Mesothelial cell of epicardium (in vitro differentiated cells): ENCODE measurements at regions not wholly inside any gene's neighbourhood (a gene's known extent, or its start where the extent isn't known, plus 50 kb on each side); places are given as distances from the start of the nearest gene placed in this dataset.
A peak's percentile ranks its signal among the peaks of the same experiment; 100 is the strongest.
"Not testable (repeated sequence)": the region's sequence is repeated elsewhere in the genome, so short reads cannot be mapped to it uniquely, and the experiment has no call there.

ENCODE experiments used
- DNase-seq, 2 experiments: peaks; one replicate each; pipeline ENCODE4 v3.0.0; 2021; ENCODE audit warnings: low spot score in 2 of 2; ENCODE audit not compliant: unreplicated experiment in 2 of 2
- H3K27ac Mint-ChIP-seq: 2 replicates; pipeline ENCODE4 v1.8.0; 2021; ENCODE audit warnings: mixed read lengths
- H3K27me3 Mint-ChIP-seq: 2 replicates; pipeline ENCODE4 v1.8.0; 2021; ENCODE audit warnings: low read depth, mixed read lengths
- H3K36me3 Mint-ChIP-seq: 2 replicates; pipeline ENCODE4 v1.8.0; 2021; ENCODE audit warnings: mixed read lengths
- H3K4me1 Mint-ChIP-seq: 2 replicates; pipeline ENCODE4 v1.8.0; 2021; ENCODE audit warnings: mixed read lengths
- H3K4me3 Mint-ChIP-seq: 2 replicates; pipeline ENCODE4 v1.8.0; 2021; ENCODE audit warnings: mild to moderate bottlenecking, moderate library complexity, mixed read lengths
- H3K9me3 Mint-ChIP-seq: 2 replicates; pipeline ENCODE4 v1.8.0; 2021; ENCODE audit warnings: mixed read lengths
- CTCF ChIP-seq: fragments of 200-600 bp; sonication (generic); IDR thresholded peaks from one replicate; pipeline ENCODE4 v1.5.0; 2021; ENCODE audit warnings: antibody characterized with exemption; ENCODE audit not compliant: unreplicated experiment

- no peak overlapping the region for H3K27ac Mint-ChIP-seq
- peaks cover 50% of the 10 kb centered on the region for H3K27me3 Mint-ChIP-seq
- H3K4me3 Mint-ChIP-seq, result no peak overlapping the region
- no peaks in the 10 kb centered on the region for H3K36me3 Mint-ChIP-seq
- H3K9me3 Mint-ChIP-seq, result no peaks in the 10 kb centered on the region
- H3K4me1 Mint-ChIP-seq, result no peaks in the 10 kb centered on the region
- no peak for TF ChIP-seq CTCF
- peak in 1 of 2 experiments; percentile 29 for DNase-seq
These were observed 66.3 kb downstream of the MRPL36 start for GRCh38 chr5:1733369-1733768.

GRCh38 chr5:1732945-1733344, 66.7 kb downstream of the MRPL36 start:
- no peak overlapping the region for H3K4me3 Mint-ChIP-seq
- no peak for TF ChIP-seq CTCF
- H3K27me3 Mint-ChIP-seq, result peaks cover 50% of the 10 kb centered on the region
- peak in 1 of 2 experiments; percentile 19 for DNase-seq
- no peaks in the 10 kb centered on the region for H3K36me3 Mint-ChIP-seq
- no peaks in the 10 kb centered on the region for H3K9me3 Mint-ChIP-seq
- no peaks in the 10 kb centered on the region for H3K4me1 Mint-ChIP-seq
- no peak overlapping the region for H3K27ac Mint-ChIP-seq

GRCh38 chr5:1732238-1732941, 67.2 kb downstream of the MRPL36 start:
- no peak overlapping the region for H3K4me3 Mint-ChIP-seq
- H3K4me1 Mint-ChIP-seq, result no peaks in the 10 kb centered on the region
- no peaks in the 10 kb centered on the region for H3K9me3 Mint-ChIP-seq
- peak in 1 of 2 experiments; percentile 27 for DNase-seq
- H3K27me3 Mint-ChIP-seq, result peaks cover 47% of the 10 kb centered on the region
- no peak for TF ChIP-seq CTCF
- H3K27ac Mint-ChIP-seq, result no peak overlapping the region
- no peaks in the 10 kb centered on the region for H3K36me3 Mint-ChIP-seq

- DNase-seq, H3K4me1 Mint-ChIP-seq, H3K4me3 Mint-ChIP-seq, H3K9me3 Mint-ChIP-seq, H3K36me3 Mint-ChIP-seq, H3K27ac Mint-ChIP-seq: not testable (repeated sequence)
- peaks cover 47% of the 10 kb centered on the region for H3K27me3 Mint-ChIP-seq
These were observed 67.8 kb downstream of the MRPL36 start for GRCh38 chr5:1731855-1732237.

GRCh38 chr5:1731091-1731639, 68.5 kb downstream of the MRPL36 start:
- peak in 1 of 2 experiments; percentile 14 for DNase-seq
- peaks cover 40% of the 10 kb centered on the region for H3K27me3 Mint-ChIP-seq
- peaks cover 2% of the 10 kb centered on the region for H3K4me1 Mint-ChIP-seq
- no peaks in the 10 kb centered on the region for H3K9me3 Mint-ChIP-seq
- H3K36me3 Mint-ChIP-seq, result no peaks in the 10 kb centered on the region
- H3K27ac Mint-ChIP-seq, result no peak overlapping the region
- TF ChIP-seq CTCF, result no peak
- H3K4me3 Mint-ChIP-seq, result no peak overlapping the region

GRCh38 chr5:1730487-1730847, 69.2 kb downstream of the MRPL36 start:
- Mint-ChIP-seq H3K36me3 (no peaks in the 10 kb centered on the region), H3K27me3 (peaks cover 34% of the 10 kb centered on the region), H3K4me1 (peaks cover 9% of the 10 kb centered on the region), H3K9me3 (no peaks in the 10 kb centered on the region), H3K4me3 (no peak overlapping the region), H3K27ac (no peak overlapping the region)
- no peak for TF ChIP-seq CTCF
- peak in 1 of 2 experiments; percentile 29 for DNase-seq
